ENCODE measurements at regions not wholly inside any gene's neighbourhood (a gene's known extent, or its start where the extent isn't known, plus 50 kb on each side); places are given as distances from the start of the nearest gene placed in this dataset.

GRCh38 chr6:80544976-80545722, 438.7 kb downstream of the BCKDHB start:
- H2AFZ ChIP-seq (ENCODE audit: low read depth, low read length): no peak overlapping the region
- H4K20me1 ChIP-seq (ENCODE audit: insufficient read depth): no peaks in the 10 kb centered on the region
- no peak overlapping the region for H3K4me3 ChIP-seq (ENCODE audit: low read length)
- H3K9ac ChIP-seq (ENCODE audit: low read length): no peak overlapping the region
- TF ChIP-seq EZH2 (IDR thresholded peaks at IDR 0.05; ENCODE audit: borderline replicate concordance, insufficient read depth, low read length, poor library complexity, severe bottlenecking) (no peak), EP300 (conservative IDR thresholded peaks at IDR 0.05; ENCODE audit: poor library complexity, severe bottlenecking) (no peak), MXI1 (conservative IDR thresholded peaks at IDR 0.05; ENCODE audit: poor library complexity, severe bottlenecking) (no peak), POLR2AphosphoS5 (IDR thresholded peaks at IDR 0.05) (no peak), TAF1 (IDR thresholded peaks at IDR 0.05; ENCODE audit: low read depth) (no peak), REST (IDR thresholded peaks at IDR 0.05; ENCODE audit: borderline replicate concordance) (no peak), RAD21 (conservative IDR thresholded peaks at IDR 0.05) (no peak), SMC3 (conservative IDR thresholded peaks at IDR 0.05; ENCODE audit: poor library complexity) (no peak)
- TF ChIP-seq, protein P1, sequence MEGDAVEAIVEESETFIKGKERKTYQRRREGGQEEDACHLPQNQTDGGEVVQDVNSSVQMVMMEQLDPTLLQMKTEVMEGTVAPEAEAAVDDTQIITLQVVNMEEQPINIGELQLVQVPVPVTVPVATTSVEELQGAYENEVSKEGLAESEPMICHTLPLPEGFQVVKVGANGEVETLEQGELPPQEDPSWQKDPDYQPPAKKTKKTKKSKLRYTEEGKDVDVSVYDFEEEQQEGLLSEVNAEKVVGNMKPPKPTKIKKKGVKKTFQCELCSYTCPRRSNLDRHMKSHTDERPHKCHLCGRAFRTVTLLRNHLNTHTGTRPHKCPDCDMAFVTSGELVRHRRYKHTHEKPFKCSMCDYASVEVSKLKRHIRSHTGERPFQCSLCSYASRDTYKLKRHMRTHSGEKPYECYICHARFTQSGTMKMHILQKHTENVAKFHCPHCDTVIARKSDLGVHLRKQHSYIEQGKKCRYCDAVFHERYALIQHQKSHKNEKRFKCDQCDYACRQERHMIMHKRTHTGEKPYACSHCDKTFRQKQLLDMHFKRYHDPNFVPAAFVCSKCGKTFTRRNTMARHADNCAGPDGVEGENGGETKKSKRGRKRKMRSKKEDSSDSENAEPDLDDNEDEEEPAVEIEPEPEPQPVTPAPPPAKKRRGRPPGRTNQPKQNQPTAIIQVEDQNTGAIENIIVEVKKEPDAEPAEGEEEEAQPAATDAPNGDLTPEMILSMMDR (IDR thresholded peaks at IDR 0.05; ENCODE audit: poor library complexity, severe bottlenecking): no peak
- H3K9me2 ChIP-seq (ENCODE audit: insufficient read depth, low read length): no peaks in the 10 kb centered on the region
- H3K27ac ChIP-seq (ENCODE audit: low read length): no peak overlapping the region
- H3K9me3 ChIP-seq (ENCODE audit: low read length): no peaks in the 10 kb centered on the region
- H3K79me2 ChIP-seq (replicated peaks; ENCODE audit: insufficient read depth, low read length): no peaks in the 10 kb centered on the region
- H3K4me2 ChIP-seq (ENCODE audit: low read length): no peak overlapping the region
- no peaks in the 10 kb centered on the region for H3K27me3 ChIP-seq (ENCODE audit: insufficient read depth, low read depth, low read length)
- no peaks in the 10 kb centered on the region for H3K36me3 ChIP-seq (ENCODE audit: insufficient read depth, low read length)
- no peaks in the 10 kb centered on the region for H3F3A ChIP-seq (ENCODE audit: insufficient read depth, low read length, poor library complexity, severe bottlenecking)

DNA sequence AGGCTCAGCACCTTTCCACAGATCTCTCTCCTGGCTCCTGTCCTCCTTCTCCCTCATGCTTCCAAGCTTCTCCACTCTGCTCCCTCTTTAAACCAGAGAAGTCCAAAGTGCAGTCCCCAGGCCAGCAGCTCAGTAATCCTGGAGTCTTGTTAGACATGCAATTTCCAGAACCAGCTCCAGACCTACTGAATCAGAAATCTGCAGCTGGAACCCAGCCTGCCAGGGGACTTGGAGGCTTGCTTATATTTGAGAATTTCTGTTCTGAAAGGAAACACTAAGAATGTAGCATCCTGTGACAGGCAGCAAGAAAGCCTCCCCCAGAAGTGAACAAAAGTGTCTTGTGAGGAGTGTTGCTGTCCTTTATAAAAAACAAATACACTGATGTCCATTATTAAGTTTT, 438.1 kb downstream of the BCKDHB start:
- no peaks in the 10 kb centered on the region for H3F3A ChIP-seq (ENCODE audit: insufficient read depth, low read length, poor library complexity, severe bottlenecking)
- no peaks in the 10 kb centered on the region for H4K20me1 ChIP-seq (ENCODE audit: insufficient read depth)
- no peak overlapping the region for H2AFZ ChIP-seq (ENCODE audit: low read depth, low read length)
- no peak overlapping the region for H3K27ac ChIP-seq (ENCODE audit: low read length)
- H3K79me2 ChIP-seq (replicated peaks; ENCODE audit: insufficient read depth, low read length): no peaks in the 10 kb centered on the region
- no peaks in the 10 kb centered on the region for H3K27me3 ChIP-seq (ENCODE audit: insufficient read depth, low read depth, low read length)
- no peak overlapping the region for H3K4me3 ChIP-seq (ENCODE audit: low read length)
- no peaks in the 10 kb centered on the region for H3K9me3 ChIP-seq (ENCODE audit: low read length)
- H3K36me3 ChIP-seq (ENCODE audit: insufficient read depth, low read length): no peaks in the 10 kb centered on the region
- no peak for TF ChIP-seq POLR2AphosphoS5 (IDR thresholded peaks at IDR 0.05)
- no peak for TF ChIP-seq TAF1 (IDR thresholded peaks at IDR 0.05; ENCODE audit: low read depth)
- TF ChIP-seq RAD21 (conservative IDR thresholded peaks at IDR 0.05): no peak
- no peak for TF ChIP-seq EP300 (conservative IDR thresholded peaks at IDR 0.05; ENCODE audit: poor library complexity, severe bottlenecking)
- no peaks in the 10 kb centered on the region for H3K9me2 ChIP-seq (ENCODE audit: insufficient read depth, low read length)
- H3K4me2 ChIP-seq (ENCODE audit: low read length): no peak overlapping the region
- no peak overlapping the region for H3K9ac ChIP-seq (ENCODE audit: low read length)
